NCI-H1105 treated with DMSO at 0.1 percent for 48 hours (cell line): ENCODE measurements at regions not wholly inside any gene's neighbourhood (a gene's known extent, or its start where the extent isn't known, plus 50 kb on each side); places are given as distances from the start of the nearest gene placed in this dataset.

ENCODE experiments used
- DNase-seq: peaks from one replicate; lab custom pipeline; 2025; lab: John Stamatoyannopoulos, UW

GRCh38 chr16:49910541-49911071 lies 54.7 kb upstream of the ZNF423 start:
- DNase-seq = no peak

GRCh38 chr16:49911430-49911829 lies 55.5 kb upstream of the ZNF423 start:
- DNase-seq = no peak

GRCh38 chr16:49912721-49913120 lies 56.8 kb upstream of the ZNF423 start:
- no peak for DNase-seq

GRCh38 chr16:49913720-49914119 lies 57.8 kb upstream of the ZNF423 start:
- no peak for DNase-seq

GRCh38 chr16:49914657-49915056 lies 58.7 kb upstream of the ZNF423 start:
- no peak for DNase-seq

- DNase-seq = no peak
These were observed 62.3 kb upstream of the ZNF423 start for GRCh38 chr16:49918257-49918656.

GRCh38 chr16:49919327-49919726 lies 63.4 kb upstream of the ZNF423 start:
- DNase-seq = no peak

- no peak for DNase-seq
These were observed 64.5 kb upstream of the ZNF423 start for GRCh38 chr16:49920397-49920796.

- no peak for DNase-seq
These were observed 65.2 kb upstream of the ZNF423 start for GRCh38 chr16:49921106-49921505.

- peak; percentile 58 for DNase-seq
These were observed 66.0 kb upstream of the ZNF423 start for GRCh38 chr16:49921791-49922456.

GRCh38 chr16:49923411-49923810 lies 67.5 kb upstream of the ZNF423 start:
- DNase-seq = no peak

- DNase-seq = no peak
These were observed 68.2 kb upstream of the ZNF423 start for GRCh38 chr16:49924078-49924477.

GRCh38 chr16:49926941-49927340 lies 71.0 kb upstream of the ZNF423 start:
- DNase-seq = no peak

GRCh38 chr16:49928176-49929041 lies 72.5 kb upstream of the ZNF423 start:
- no peak for DNase-seq

GRCh38 chr16:49929626-49930025 lies 73.7 kb upstream of the ZNF423 start:
- DNase-seq = no peak

- no peak for DNase-seq
These were observed 74.9 kb upstream of the ZNF423 start for GRCh38 chr16:49930841-49931240.

GRCh38 chr16:49931266-49931665 lies 75.4 kb upstream of the ZNF423 start:
- DNase-seq = no peak

- no peak for DNase-seq
These were observed 76.0 kb upstream of the ZNF423 start for GRCh38 chr16:49931916-49932315.

GRCh38 chr16:49932434-49932833 lies 76.5 kb upstream of the ZNF423 start:
- DNase-seq = no peak

- no peak for DNase-seq
These were observed 77.0 kb upstream of the ZNF423 start for GRCh38 chr16:49932946-49933345.

GRCh38 chr16:49936791-49937190 lies 80.9 kb upstream of the ZNF423 start:
- DNase-seq = no peak

GRCh38 chr16:49937886-49938285 lies 82.0 kb upstream of the ZNF423 start:
- DNase-seq = no peak

GRCh38 chr16:49939495-49939894 lies 83.6 kb upstream of the ZNF423 start:
- DNase-seq = no peak
